GM10266 (cell line): ENCODE measurements at regions not wholly inside any gene's neighbourhood (a gene's known extent, or its start where the extent isn't known, plus 50 kb on each side); places are given as distances from the start of the nearest gene placed in this dataset.

Experiments
- DNase-seq: peaks from one replicate; pipeline ENCODE4 v3.0.0; 2012; ENCODE audit errors: extremely low spot score
- CTCF ChIP-seq: IDR thresholded peaks from 2 replicates; pipeline ENCODE4 v1.5.1; 2012; ENCODE audit warnings: mild to moderate bottlenecking, low read depth; ENCODE audit not compliant: control insufficient read depth, insufficient read depth; ENCODE audit errors: missing control alignments

- DNase-seq, result no peak
- TF ChIP-seq CTCF, result no peak
These were observed 2015.8 kb downstream of the NCAM2 start for GRCh38 chr21:23014021-23014420.

GRCh38 chr21:23016617-23017016 lies 2018.4 kb downstream of the NCAM2 start:
- DNase-seq, result no peak
- TF ChIP-seq CTCF, result no peak

- no peak for TF ChIP-seq CTCF
- DNase-seq, result no peak
These were observed 2019.8 kb downstream of the NCAM2 start for GRCh38 chr21:23017989-23018388.

DNA sequence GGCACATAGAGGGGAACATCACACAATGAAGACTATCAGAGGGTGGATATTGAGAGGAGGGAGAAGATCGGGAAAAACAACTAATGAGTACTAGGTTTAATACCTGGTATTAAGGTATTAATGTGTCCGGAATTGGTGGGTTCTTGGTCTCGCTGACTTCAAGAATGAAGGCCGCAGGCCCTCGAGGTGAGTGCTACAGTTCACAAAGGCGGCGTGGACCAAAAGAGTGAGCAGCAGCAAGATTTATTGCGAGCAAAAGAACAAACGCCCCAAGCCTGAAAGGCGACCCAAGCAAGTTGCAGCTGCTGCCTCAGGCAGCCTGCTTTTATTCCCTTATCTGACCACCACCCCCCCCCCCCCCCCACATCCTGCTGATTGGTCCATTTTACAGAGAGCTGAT lies 2022.8 kb downstream of the NCAM2 start:
- no peak for DNase-seq
- TF ChIP-seq CTCF, result no peak

DNA sequence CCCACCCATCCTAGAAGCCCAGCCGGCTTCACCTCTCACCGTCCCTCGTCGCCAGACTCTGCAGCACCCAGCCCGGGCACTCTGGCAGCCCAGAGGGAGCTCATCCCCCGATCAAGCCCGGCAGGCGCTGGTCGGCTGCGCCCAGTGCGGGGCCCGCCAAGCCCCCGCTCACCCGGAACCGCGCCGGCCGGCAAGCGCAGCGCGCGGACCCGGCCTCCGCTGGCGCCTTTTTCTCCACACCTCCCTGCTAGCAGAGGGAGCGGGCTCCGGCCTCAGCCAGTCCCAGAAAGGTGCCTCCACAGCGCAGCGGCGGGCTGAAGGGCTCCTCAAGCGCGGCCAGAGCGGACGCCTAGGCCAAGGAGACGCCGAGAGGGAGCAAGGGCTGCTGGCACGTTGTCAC lies 2023.3 kb downstream of the NCAM2 start:
- no peak for TF ChIP-seq CTCF
- DNase-seq, result no peak

- no peak for DNase-seq
These were observed 2028.7 kb downstream of the NCAM2 start for GRCh38 chr21:23026878-23027277.

GRCh38 chr21:23039846-23040245 lies 2041.6 kb downstream of the NCAM2 start:
- no peak for DNase-seq

More at GRCh38 chr21:23026878-23027277, 2028.7 kb downstream of the NCAM2 start:
- no peak for TF ChIP-seq CTCF

More at GRCh38 chr21:23039846-23040245, 2041.6 kb downstream of the NCAM2 start:
- no peak for TF ChIP-seq CTCF
